ENCODE measurements at regions not wholly inside any gene's neighbourhood (a gene's known extent, or its start where the extent isn't known, plus 50 kb on each side); places are given as distances from the start of the nearest gene placed in this dataset.
A peak's percentile ranks its signal among the peaks of the same experiment; 100 is the strongest.

- Histone ChIP-seq H4K20me1 (ENCODE audit: control insufficient read depth, extremely low read depth, insufficient read depth, low read length) (no peaks in the 10 kb centered on the region), H3K36me3 (ENCODE audit: control insufficient read depth in 2 of 2, extremely low read depth in 1 of 2, insufficient read depth in 2 of 2, low read length in 2 of 2) (no peaks in the 10 kb centered on the region), H2AFZ (ENCODE audit: control insufficient read depth, low read length) (no peak overlapping the region), H3K9me1 (ENCODE audit: control insufficient read depth, extremely low read depth, insufficient read depth, low read length) (no peaks in the 10 kb centered on the region), H3K27ac (ENCODE audit: control insufficient read depth, insufficient read depth, low read length) (peak overlapping the region; percentile 56), H3K79me2 (ENCODE audit: control insufficient read depth, insufficient read depth, low read length) (no peaks in the 10 kb centered on the region), H3K9ac (ENCODE audit: control insufficient read depth, extremely low read depth, insufficient read depth, low read length) (peak overlapping the region; percentile 36), H3K4me2 (ENCODE audit: control insufficient read depth, extremely low read depth, insufficient read depth, low read depth, low read length) (peak overlapping the region; percentile 69), H3K4me3 (ENCODE audit: control insufficient read depth in 2 of 3, extremely low read depth in 1 of 3, insufficient read depth in 2 of 3, low read depth in 1 of 3, low read length in 3 of 3) (peak overlapping the region in 1 of 3 experiments; percentile 36), H3K4me1 (ENCODE audit: control insufficient read depth, extremely low read depth, insufficient read depth, low read length) (peaks cover 15% of the 10 kb centered on the region), H3K27me3 (ENCODE audit: control insufficient read depth, extremely low read depth, insufficient read depth, low read length) (no peaks in the 10 kb centered on the region), H3K9me3 (ENCODE audit: control insufficient read depth, low read depth, low read length) (no peaks in the 10 kb centered on the region)
- FAIRE-seq (peak; percentile 83), DNase-seq (ENCODE audit: low read depth, low spot score) (peak; percentile 80)
- dilution Hi-C loops (cut with MboI; ENCODE audit: extremely low pct_ligation_motif_present, low sequenced_read_pairs) = no loop called here
- TF ChIP-seq EZH2 (IDR thresholded peaks at IDR 0.05; ENCODE audit: low read length) (no peak), CTCF (optimal IDR thresholded peaks at IDR 0.05 in 1 of 3, IDR thresholded peaks at IDR 0.05 in 1 of 3, conservative IDR thresholded peaks at IDR 0.05 in 1 of 3; ENCODE audit: extremely low read depth in 1 of 3, insufficient read depth in 2 of 3, low read length in 3 of 3) (no peak)
These were observed 125.1 kb upstream of the HAAO start for GRCh38 chr2:42917425-42917927.

GRCh38 chr2:42916324-42916723 is 123.9 kb upstream of the HAAO start:
- Histone ChIP-seq H3K9me1 (ENCODE audit: control insufficient read depth, extremely low read depth, insufficient read depth, low read length) (no peaks in the 10 kb centered on the region), H3K79me2 (ENCODE audit: control insufficient read depth, insufficient read depth, low read length) (no peaks in the 10 kb centered on the region), H3K4me3 (ENCODE audit: control insufficient read depth in 2 of 3, extremely low read depth in 1 of 3, insufficient read depth in 2 of 3, low read depth in 1 of 3, low read length in 3 of 3) (no peak overlapping the region), H3K36me3 (ENCODE audit: control insufficient read depth in 2 of 2, extremely low read depth in 1 of 2, insufficient read depth in 2 of 2, low read length in 2 of 2) (no peaks in the 10 kb centered on the region), H3K27me3 (ENCODE audit: control insufficient read depth, extremely low read depth, insufficient read depth, low read length) (no peaks in the 10 kb centered on the region), H2AFZ (ENCODE audit: control insufficient read depth, low read length) (no peak overlapping the region), H4K20me1 (ENCODE audit: control insufficient read depth, extremely low read depth, insufficient read depth, low read length) (no peaks in the 10 kb centered on the region), H3K4me1 (ENCODE audit: control insufficient read depth, extremely low read depth, insufficient read depth, low read length) (peaks cover 15% of the 10 kb centered on the region), H3K9me3 (ENCODE audit: control insufficient read depth, low read depth, low read length) (no peaks in the 10 kb centered on the region), H3K9ac (ENCODE audit: control insufficient read depth, extremely low read depth, insufficient read depth, low read length) (no peak overlapping the region), H3K27ac (ENCODE audit: control insufficient read depth, insufficient read depth, low read length) (no peak overlapping the region), H3K4me2 (ENCODE audit: control insufficient read depth, extremely low read depth, insufficient read depth, low read depth, low read length) (no peak overlapping the region)
- TF ChIP-seq EZH2 (IDR thresholded peaks at IDR 0.05; ENCODE audit: low read length) (no peak), CTCF (optimal IDR thresholded peaks at IDR 0.05 in 1 of 3, IDR thresholded peaks at IDR 0.05 in 1 of 3, conservative IDR thresholded peaks at IDR 0.05 in 1 of 3; ENCODE audit: extremely low read depth in 1 of 3, insufficient read depth in 2 of 3, low read length in 3 of 3) (no peak)
- dilution Hi-C loops (cut with MboI; ENCODE audit: extremely low pct_ligation_motif_present, low sequenced_read_pairs) = no loop called here
- DNase-seq (ENCODE audit: low read depth, low spot score) (no peak), FAIRE-seq (no peak)

Measured in keratinocyte (primary cell).